HepG2 (cell line): ENCODE measurements at regions not wholly inside any gene's neighbourhood (a gene's known extent, or its start where the extent isn't known, plus 50 kb on each side); places are given as distances from the start of the nearest gene placed in this dataset.

Experiments
- FOXM1 ChIP-seq: sonication (generic); formaldehyde crosslinking; IDR thresholded peaks from 2 replicates; pipeline ENCODE4 v1.5.0; 2020; ENCODE audit warnings: missing genetic modification reagents
- MAX ChIP-seq: IDR thresholded peaks from 2 replicates; pipeline ENCODE4 v1.6.1; 2012; ENCODE audit warnings: inconsistent platforms
- PHB2 ChIP-seq: fragments of 450-650 bp; IDR thresholded peaks from 2 replicates; pipeline ENCODE4 v1.6.1; 2018; ENCODE audit not compliant: partially characterized antibody
- SUZ12 ChIP-seq: fragments of 150-350 bp; IDR thresholded peaks from 2 replicates; pipeline ENCODE4 v1.6.1; 2014; ENCODE audit warnings: low read depth, low read length
- ZBED4 ChIP-seq: sonication (generic); formaldehyde crosslinking; IDR thresholded peaks from 2 replicates; pipeline ENCODE4 v1.4.0; 2020; ENCODE audit warnings: missing genetic modification reagents, borderline replicate concordance
- ZBTB8A ChIP-seq: sonication (generic); formaldehyde crosslinking; IDR thresholded peaks from 2 replicates; pipeline ENCODE4 v1.4.0; 2020; ENCODE audit warnings: mild to moderate bottlenecking, low read depth, missing genetic modification reagents, borderline replicate concordance
- ZNF691 ChIP-seq: sonication (generic); formaldehyde crosslinking; IDR thresholded peaks from 2 replicates; pipeline ENCODE4 v1.4.0; 2020; ENCODE audit warnings: missing genetic modification reagents, low read depth, mild to moderate bottlenecking, borderline replicate concordance

GRCh38 chr17:56707312-56708219 is 114.1 kb downstream of the NOG start:
- TF ChIP-seq FOXM1 (CRISPR knock-in tag) (no peak), PHB2 (no peak), SUZ12 (no peak), ZBED4 (CRISPR knock-in tag) (no peak), MAX (no peak), ZBTB8A (CRISPR knock-in tag) (no peak), ZNF691 (no peak)
